HG02973 (cell line): ENCODE measurements at regions not wholly inside any gene's neighbourhood (a gene's known extent, or its start where the extent isn't known, plus 50 kb on each side); places are given as distances from the start of the nearest gene placed in this dataset.
"Not testable (repeated sequence)": the region's sequence is repeated elsewhere in the genome, so short reads cannot be mapped to it uniquely, and the experiment has no call there.

ENCODE experiments used
- ATAC-seq: cut with Tn5 transposase; IDR thresholded peaks from one replicate; pipeline ENCODE4 v1.9.1; 2021; ENCODE audit warnings: moderate library complexity; ENCODE audit not compliant: unreplicated experiment

DNA sequence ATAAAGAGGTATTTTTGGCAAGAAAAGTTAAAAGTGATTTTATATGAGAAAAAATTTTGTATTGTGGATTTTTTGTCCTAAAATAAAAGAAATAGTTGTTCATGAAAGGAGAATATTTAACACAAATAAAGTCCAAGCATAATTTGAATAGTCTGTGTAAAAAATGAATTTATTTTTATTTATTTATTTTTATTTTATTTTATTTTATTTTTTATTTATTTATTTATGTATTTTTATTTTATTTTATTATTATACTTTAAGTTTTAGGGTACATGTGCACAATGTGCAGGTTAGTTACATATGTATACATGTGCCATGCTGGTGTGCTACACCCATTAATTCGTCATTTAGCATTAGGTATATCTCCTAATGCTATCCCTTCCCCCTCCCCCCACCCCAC lies 948.9 kb upstream of the ADGRB3 start:
- not testable (repeated sequence) for ATAC-seq

DNA sequence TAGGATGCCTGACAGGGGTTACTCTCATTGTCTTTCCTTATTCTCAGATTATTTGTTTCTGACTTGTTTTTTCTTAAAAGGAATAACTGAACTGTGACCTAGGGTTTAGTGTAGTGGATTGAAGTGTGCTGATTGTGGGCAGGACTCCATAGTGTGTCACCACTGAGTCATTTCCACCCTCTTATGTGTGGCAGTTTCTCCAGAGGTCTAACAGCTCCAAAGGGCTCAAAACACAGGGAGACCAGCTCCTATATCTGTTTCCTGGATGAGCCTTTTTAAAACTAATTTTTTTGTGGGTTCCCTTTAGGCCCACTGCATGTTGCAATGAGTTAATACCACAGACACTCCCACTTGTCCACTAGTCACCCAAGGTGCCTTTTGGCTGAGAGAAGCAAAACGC lies 951.1 kb upstream of the ADGRB3 start:
- ATAC-seq = no peak

DNA sequence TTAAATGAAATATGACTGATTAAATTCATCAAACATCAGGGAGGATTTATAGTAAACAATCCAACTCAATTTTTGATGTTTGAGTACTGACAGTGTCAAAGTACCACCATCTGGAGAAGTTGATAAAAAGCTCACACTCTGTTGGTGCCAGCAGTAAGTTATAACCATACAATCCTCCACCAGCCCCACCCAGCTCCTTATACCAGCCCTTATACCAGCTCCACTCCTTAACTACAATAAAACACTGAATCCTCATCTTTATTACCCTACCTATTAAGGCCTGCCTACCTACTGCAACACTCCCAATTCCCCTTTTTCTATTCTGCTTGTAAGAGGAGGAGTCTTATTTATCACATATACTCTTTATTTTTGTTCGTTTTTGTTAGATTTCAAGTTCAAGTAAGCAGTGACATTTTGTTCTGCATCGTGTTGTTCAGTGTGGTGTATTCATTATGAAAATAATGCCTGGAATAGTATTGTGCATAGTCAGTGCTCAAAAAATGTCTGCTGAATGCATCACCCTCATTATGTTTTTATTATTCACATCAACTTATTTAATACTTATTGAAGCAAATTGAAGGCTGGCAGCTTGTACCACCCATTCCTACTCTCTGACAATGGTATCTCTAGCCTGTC lies 954.7 kb upstream of the ADGRB3 start:
- no peak for ATAC-seq

DNA sequence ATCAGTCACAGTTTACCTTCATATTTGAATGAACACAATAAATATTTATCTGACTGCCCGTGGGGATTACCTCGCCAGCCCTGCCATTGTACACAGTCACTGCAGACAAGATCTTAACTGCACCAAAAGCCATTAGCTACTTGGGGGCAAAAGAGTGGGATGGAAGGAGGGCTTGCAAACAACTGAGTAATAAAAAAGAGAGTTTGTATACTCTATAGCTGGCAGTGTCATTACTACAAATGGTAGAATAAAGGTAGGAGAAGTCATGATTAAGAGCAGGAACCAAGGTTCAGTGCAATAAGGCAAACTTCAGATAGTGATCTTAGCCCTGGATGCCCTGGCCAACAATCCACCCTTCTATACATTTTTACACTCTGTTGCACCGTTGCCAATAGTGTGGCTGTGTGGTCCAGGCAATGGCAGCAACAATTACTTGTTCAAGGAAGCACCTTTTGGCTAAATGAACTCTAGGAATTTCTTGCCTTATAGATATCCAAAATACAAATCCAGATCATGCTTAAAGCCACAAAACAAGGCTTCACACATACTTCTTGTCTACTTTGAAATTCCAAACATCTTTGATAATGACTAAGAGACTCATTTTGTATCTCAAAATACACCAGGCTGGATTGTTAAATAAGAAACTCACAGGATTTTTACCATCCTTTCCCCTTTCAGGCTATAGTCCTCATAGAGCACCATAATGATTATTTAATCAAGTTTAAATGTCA lies 955.4 kb upstream of the ADGRB3 start:
- no peak for ATAC-seq

DNA sequence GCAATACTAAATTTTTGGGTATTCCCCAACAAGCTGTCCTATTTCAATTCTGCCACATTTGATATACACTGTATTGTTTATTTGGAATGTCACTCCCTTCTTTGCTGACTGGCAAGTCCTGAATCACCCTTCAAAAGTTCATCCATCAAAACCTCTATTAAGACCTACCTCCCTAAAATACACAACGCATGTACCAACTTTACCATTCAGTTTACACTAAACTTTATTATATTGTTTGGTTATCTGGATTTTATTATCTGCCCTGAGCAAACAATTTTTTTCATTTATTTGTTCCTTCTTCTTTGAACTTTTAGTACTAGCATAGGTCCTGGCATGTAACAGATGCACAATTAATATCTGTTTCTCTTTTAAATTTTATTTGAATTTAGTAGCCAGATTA lies 958.2 kb upstream of the ADGRB3 start:
- ATAC-seq = no peak

DNA sequence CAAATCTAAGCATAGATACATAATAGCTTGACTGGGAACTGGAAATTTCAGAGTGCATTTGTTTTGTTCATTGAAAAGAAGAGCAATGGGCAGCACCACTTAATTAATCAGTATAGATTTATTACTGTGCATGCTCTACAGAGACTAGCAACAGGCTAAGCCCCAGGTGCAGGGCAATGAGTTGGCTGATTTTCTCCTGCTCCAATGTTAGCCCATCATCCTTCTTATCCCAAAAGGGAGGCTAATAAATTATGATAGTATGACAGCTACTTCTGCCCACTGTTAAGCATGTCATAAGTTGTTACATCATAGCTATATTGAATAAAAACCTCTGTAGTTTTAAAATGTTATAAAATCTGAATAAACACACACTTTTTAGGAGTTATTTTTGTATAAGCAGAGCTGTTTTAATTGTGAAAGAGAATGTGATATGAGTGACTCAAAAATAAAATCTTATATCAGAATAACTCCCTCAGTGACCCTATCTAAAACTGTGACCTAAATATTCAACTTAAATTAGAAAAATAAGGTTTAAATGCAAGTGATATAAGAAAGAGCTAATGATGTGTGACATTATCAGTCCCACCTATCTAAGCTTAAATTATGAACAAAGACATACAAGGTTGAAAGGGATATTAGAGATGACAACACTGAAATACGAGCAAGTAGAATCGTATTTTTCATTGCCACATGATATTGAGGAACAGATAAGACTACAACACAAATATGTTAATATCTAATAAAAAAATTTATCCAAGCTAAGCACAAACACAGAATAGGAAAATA lies 967.3 kb upstream of the ADGRB3 start:
- ATAC-seq = no peak

DNA sequence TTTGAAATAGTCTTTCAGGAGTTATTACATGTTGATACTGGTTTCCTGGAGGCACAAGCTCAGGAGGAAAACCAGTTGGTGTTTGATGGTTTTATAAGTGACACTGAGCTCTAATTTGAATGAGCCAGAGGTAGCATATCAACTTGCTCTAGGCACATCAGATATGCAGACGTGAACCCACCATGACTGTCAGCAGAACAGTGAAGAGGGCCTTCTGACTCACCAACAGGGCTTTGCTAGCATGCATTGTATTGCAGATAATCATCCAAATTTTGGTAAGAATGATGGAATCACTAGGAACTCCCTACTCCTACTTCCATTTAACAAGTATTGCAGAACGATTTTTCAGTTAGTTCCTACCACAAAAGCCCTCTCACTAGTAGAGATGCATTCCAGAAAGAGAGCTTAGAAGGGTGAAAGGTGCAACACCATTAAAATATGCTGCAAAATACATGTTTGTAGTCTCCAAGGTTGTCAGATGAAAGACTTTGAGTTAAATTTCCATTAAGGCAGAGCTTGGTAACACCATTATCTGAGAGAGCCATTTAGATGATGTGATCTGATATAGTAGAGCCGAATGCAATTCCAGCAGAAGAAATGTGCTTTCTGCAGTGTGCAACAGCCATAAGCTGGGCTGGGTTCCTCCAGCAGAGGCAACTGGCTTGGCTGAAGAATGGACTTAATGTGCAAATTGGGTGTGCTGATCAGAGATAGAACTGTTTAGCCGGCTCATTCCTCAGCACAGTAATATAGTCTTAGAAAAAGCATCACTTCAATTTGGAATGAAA lies 968.7 kb upstream of the ADGRB3 start:
- no peak for ATAC-seq

DNA sequence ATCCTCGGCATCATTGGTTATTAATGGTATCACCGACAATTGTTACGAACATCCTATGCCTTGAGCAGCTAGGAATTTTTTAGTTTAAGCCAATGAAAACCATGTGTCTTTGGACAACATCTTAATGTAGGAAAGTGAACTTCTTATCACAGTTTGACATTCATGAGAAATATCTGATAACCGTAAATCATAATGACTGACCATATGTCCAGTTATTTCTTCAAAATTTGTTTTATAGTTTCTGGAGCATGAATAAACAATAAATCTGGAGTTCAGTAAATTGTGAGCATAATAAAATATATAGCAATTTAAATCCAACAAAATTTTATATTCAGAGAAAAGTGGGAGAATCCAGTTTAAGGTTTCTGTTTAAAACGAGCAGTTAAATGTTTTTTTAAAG lies 970.1 kb upstream of the ADGRB3 start:
- ATAC-seq = no peak

DNA sequence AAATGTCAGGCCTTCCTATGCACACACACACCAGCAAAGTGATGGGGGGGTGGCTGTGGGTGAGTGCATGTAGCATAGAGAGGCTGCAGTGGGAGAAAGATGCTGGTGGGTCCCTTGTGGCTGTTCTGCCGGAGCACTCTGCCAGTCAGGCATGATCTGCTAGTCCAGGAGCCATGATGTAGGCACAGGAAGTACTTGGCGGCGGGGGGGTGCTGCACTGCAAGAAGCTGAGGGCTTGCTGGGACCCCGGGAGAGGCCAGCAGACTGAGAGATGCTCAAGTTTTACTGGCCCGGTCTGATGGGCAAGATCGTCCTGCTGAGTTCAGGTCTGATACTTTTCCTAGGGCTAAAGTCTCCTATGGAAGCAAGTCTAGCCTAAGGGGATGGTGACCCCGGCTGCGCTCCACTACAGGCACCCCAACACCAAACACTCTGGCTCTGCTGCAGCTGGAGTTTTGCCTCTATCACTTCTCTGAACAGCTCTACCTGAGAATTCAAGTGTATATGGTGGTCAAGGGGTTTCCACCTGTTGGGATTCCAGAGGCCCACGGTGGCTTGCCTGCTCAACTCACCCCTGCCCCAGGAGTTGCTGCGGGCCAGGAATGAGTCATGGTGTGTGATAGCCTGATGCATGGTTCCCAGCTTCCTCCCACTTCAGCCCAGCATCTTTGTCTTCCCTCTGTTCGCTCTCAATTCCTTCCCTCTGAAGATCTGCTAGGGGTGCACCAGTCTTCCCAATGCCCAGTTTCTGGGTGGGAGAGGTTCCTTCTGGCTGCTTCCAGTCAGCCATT lies 971.8 kb upstream of the ADGRB3 start:
- ATAC-seq = no peak

DNA sequence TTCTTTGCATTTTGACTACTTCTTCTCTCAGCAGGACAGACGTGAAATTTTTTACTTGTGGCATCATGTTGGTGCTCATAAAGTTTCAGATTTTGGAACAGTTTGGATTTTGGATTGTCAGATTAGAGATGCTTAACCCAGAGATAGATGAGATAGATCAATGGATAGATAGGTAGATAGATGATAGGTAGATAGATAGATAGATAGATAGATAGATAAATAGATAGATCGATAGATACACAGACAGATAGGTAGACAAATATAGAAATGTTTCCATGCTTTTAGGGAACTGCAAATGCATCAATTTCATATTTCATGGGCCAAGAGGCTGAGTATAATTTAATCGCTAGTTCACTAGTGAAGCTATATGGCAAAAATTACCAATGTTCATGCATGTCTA lies 981.5 kb upstream of the ADGRB3 start:
- no peak for ATAC-seq

DNA sequence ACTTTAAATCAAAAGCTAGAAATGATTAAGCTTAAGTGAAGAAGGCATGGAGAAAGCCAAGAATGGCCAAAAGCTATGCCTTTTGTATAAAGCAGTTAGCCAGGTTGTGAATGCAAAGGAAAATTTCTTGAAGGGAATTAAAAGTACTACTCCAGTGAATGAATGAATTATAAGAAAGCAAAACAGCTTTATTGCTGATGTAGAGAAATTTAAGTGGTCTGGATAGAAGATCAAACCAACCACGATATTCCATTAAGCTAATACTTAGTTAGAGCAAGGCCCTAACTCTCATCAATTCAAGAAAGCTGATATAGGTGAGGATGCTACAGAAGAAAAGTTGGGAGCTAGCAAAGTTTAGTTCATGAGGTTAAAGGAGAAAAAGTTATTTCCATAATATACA lies 988.5 kb upstream of the ADGRB3 start:
- no peak for ATAC-seq

DNA sequence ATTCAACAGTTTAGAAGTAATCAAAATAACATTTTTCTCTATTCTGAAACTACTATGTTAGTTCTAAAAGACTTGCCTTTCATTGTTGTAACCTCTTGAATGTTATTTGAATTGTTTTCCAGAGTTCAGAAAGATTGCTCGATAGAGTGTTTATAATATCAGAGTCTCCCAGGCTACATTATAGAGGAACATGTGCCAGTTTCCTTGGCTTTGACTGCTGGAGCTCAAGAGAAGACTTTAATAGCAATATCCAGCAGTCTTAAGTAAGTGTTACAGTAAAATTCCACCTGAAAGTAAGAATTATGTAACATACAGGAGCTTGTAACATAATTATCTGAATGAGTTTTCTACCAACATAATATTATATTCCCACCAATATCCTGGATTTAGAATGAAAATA lies 991.8 kb upstream of the ADGRB3 start:
- ATAC-seq = no peak

DNA sequence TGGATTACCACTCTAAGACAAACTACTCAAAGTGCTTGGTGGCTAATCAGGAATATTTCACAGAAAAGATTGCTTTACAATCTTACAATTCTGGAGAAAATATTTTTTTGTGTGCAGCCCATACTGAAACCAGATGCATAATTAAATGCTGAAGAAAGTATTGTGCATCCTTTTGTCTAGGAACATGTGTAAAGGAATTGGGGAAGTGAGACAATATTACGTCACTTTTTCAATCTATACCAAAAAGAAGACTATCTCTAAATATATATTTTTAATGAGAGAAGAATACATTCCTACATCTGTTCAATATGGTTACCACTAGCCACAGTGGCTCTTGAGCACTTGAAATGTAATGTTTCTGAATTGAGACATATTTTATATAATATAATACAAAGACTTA lies 992.5 kb upstream of the ADGRB3 start:
- ATAC-seq = no peak

DNA sequence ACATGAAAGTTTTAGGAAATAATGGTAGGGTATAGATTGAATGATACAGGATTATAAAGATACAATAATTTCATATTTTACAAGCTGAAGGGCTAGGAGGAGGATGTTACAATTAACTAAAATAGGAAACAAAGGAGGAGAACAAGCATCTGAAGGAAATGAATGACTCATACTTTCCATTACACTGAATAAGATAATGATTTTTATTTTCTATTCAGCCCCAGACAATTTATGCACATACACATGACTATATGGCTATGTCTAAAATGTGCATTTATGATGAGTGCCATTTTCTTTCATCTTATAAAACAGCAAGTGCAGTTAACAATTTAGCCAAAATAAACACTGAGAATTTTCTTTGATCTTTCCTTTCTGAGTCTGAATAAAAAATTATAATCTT lies 994.6 kb upstream of the ADGRB3 start:
- ATAC-seq = no peak

DNA sequence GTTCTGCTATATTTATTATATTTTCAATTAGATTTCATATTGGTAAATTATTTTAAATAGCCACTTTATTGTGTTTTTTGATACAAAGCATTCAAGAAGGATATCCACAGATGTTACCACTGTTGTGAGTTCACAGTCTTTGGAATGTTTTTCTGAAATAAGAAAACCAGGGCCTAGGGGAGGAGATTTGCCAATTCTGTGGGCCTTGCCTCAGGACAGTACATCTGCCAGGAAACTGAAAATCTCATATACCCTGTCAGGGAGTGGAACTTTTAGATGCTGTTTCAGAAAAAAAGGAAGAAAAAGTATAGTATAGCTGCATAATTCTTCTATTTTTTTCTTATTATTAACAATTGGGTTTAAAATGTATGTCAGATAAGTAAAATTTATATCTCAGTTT lies 995.9 kb upstream of the ADGRB3 start:
- ATAC-seq = no peak

DNA sequence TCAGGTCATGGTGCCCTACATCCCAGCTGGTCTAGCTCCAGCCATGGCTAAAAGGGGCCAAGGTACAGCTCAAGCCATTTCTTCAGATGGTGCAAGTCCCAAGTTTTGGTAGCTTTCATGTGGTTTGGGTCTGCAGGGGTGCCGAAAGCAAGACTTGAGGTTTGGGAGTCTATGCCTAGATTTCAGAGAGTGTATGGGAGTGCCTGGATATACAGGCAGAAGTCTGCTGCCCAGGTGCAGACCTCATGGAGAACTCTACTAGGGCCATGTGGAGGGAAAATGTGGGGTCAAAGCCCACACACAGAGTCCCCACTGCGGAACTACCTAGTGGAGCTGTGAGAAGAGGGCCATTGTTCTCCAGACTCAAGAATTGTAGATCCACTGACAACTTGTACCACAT lies 1000.9 kb upstream of the ADGRB3 start:
- no peak for ATAC-seq

DNA sequence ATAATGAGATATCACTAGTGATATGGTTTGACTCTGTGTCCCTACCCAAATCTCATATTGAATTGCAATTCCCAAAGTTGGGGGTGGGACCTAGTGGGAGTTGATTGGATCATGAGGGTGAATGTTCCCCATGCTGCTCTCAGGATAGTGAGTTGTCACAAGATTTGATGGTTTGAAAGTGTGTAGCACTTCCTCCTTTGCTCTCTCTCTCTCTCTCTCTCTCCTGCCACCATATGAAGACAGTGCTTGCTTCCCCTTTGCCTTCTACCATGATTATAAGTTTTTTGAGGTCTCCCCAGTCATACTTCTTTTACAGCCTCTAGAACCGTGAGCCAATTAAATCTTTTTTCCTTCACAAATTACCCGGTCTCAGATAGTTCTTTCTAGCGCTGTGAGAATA lies 1002.0 kb upstream of the ADGRB3 start:
- ATAC-seq = no peak

DNA sequence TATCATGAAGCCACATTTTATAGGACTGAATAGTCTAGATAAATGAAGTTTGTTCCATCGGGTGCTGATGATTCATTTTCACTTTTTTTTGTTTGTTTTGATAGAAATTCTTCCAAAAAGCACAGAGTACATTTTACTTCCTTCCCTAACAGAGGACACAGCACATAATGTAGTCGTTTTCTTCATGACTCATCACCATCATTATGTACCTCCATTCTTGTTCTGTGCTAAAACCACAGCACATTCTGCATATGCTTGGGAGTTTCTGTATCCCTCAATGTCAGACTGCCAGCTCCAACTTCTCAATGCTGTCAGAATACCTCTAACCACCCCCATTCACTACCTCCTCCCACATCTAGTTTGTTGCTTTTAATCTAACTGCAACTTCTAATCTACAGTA lies 1004.9 kb upstream of the ADGRB3 start:
- no peak for ATAC-seq

DNA sequence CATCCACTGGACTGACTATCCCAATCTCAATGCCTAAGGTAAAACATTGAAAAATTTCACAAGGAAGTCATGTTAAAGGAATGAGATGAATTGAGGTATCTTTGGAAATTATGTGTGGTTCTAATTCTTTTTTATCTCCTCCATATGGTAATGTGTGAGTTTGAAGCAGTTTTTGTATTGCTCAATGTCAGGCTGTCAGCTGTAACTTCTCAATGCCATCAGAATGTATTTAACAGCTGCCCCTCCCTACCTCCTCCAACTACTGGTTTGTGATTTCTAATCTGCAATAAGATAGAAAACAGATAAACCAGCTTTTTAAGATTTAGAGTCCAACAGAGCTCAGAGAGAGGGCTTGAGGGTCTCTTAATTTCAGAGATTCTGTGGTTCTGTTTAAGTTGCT lies 1005.8 kb upstream of the ADGRB3 start:
- no peak for ATAC-seq

DNA sequence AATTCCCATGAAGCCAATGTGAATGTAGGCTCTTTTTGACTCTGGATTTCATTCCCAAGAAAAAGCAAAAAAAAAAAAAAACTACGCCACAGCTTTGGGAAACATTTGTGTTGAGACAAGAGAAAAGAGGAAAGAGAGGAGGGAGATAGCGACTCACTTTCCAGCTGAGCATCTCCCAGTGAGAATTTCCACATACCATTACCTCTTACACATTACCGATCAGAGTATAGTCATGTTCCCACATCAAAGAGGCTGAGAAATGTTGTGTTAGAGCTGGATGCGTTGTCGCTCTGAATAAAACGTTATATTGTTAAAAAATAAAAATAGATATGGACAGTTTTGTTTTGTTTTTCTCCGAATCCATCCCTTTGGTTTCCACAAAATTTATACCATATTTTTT lies 1019.3 kb upstream of the ADGRB3 start:
- no peak for ATAC-seq
